ENCODE measurements at regions not wholly inside any gene's neighbourhood (a gene's known extent, or its start where the extent isn't known, plus 50 kb on each side); places are given as distances from the start of the nearest gene placed in this dataset.
"Not testable (repeated sequence)": the region's sequence is repeated elsewhere in the genome, so short reads cannot be mapped to it uniquely, and the experiment has no call there.

GRCh38 chr1:817071-817599 lies 106.6 kb upstream of the SAMD11 start:
- not testable (repeated sequence) for TF ChIP-seq POLR2A, CTCF (IDR thresholded peaks at IDR 0.05)

All from testis (tissue), 2 donors.